HEK293 (cell line): ENCODE measurements at regions not wholly inside any gene's neighbourhood (a gene's known extent, or its start where the extent isn't known, plus 50 kb on each side); places are given as distances from the start of the nearest gene placed in this dataset.

Experiments used
- CTCF ChIP-seq: fragments of 450-650 bp; formaldehyde crosslinking; IDR thresholded peaks from 2 replicates; pipeline ENCODE4 v1.5.1; 2016; ENCODE audit warnings: missing biosample characterization, missing genetic modification characterization
- ELK4 ChIP-seq: IDR thresholded peaks from 2 replicates; pipeline ENCODE4 v1.6.1; 2011; ENCODE audit warnings: mild to moderate bottlenecking, low read depth, low read length, borderline replicate concordance
- KLF1 ChIP-seq: fragments of 450-650 bp; formaldehyde crosslinking; IDR thresholded peaks from 2 replicates; pipeline ENCODE4 v1.5.1; 2016; ENCODE audit warnings: missing biosample characterization, missing genetic modification characterization
- MYNN ChIP-seq: fragments of 450-650 bp; formaldehyde crosslinking; IDR thresholded peaks from 2 replicates; pipeline ENCODE4 v1.5.1; 2016; ENCODE audit warnings: missing biosample characterization, missing genetic modification characterization, borderline replicate concordance
- RBAK ChIP-seq: fragments of 450-650 bp; formaldehyde crosslinking; IDR thresholded peaks from 2 replicates; pipeline ENCODE4 v1.5.1; 2016; ENCODE audit warnings: missing biosample characterization, missing genetic modification characterization
- SCRT2 ChIP-seq: fragments of 450-650 bp; formaldehyde crosslinking; IDR thresholded peaks from 2 replicates; pipeline ENCODE4 v1.5.1; 2016; ENCODE audit warnings: missing biosample characterization, missing genetic modification characterization
- SP7 ChIP-seq: fragments of 450-650 bp; formaldehyde crosslinking; IDR thresholded peaks from 2 replicates; pipeline ENCODE4 v1.5.1; 2016; ENCODE audit warnings: missing biosample characterization, missing genetic modification characterization
- TCF7L2 ChIP-seq: IDR thresholded peaks from 2 replicates; pipeline ENCODE4 v1.6.1; 2011; ENCODE audit warnings: low read depth, mild to moderate bottlenecking, inconsistent platforms, low read length, moderate library complexity, borderline replicate concordance
- ZBTB48 ChIP-seq: fragments of 450-650 bp; formaldehyde crosslinking; IDR thresholded peaks from 2 replicates; pipeline ENCODE4 v1.5.1; 2016; ENCODE audit warnings: missing biosample characterization, missing genetic modification characterization
- ZIC2 ChIP-seq: fragments of 450-650 bp; formaldehyde crosslinking; IDR thresholded peaks from 2 replicates; pipeline ENCODE4 v1.5.1; 2016; ENCODE audit warnings: missing biosample characterization, missing genetic modification characterization
- ZNF121 ChIP-seq: fragments of 450-650 bp; formaldehyde crosslinking; IDR thresholded peaks from 2 replicates; pipeline ENCODE4 v1.5.1; 2016; ENCODE audit warnings: missing biosample characterization, missing genetic modification characterization
- ZNF132 ChIP-seq: fragments of 450-650 bp; formaldehyde crosslinking; IDR thresholded peaks from 2 replicates; pipeline ENCODE4 v1.5.1; 2017; ENCODE audit warnings: missing biosample characterization, missing genetic modification characterization, borderline replicate concordance
- ZNF18 ChIP-seq: fragments of 450-650 bp; formaldehyde crosslinking; IDR thresholded peaks from 2 replicates; pipeline ENCODE4 v1.5.1; 2016; ENCODE audit warnings: missing biosample characterization, missing genetic modification characterization
- ZNF202 ChIP-seq: fragments of 450-650 bp; formaldehyde crosslinking; IDR thresholded peaks from 2 replicates; pipeline ENCODE4 v1.5.1; 2016; ENCODE audit warnings: missing biosample characterization, missing genetic modification characterization, borderline replicate concordance
- ZNF37A ChIP-seq: fragments of 450-650 bp; IDR thresholded peaks from 2 replicates; pipeline ENCODE4 v1.5.1; 2018; ENCODE audit warnings: missing biosample characterization, missing genetic modification characterization
- ZNF433 ChIP-seq: fragments of 450-650 bp; formaldehyde crosslinking; IDR thresholded peaks from 2 replicates; pipeline ENCODE4 v1.5.1; 2016; ENCODE audit warnings: missing biosample characterization, missing genetic modification characterization, low read depth
- ZNF473 ChIP-seq: fragments of 450-650 bp; formaldehyde crosslinking; IDR thresholded peaks from 2 replicates; pipeline ENCODE4 v1.5.1; 2017; ENCODE audit warnings: missing biosample characterization, missing genetic modification characterization
- ZNF571 ChIP-seq: fragments of 450-650 bp; formaldehyde crosslinking; IDR thresholded peaks from 2 replicates; pipeline ENCODE4 v1.5.0; 2017; ENCODE audit warnings: missing biosample characterization, missing genetic modification characterization
- ZNF600 ChIP-seq: fragments of 450-650 bp; formaldehyde crosslinking; IDR thresholded peaks from 2 replicates; pipeline ENCODE4 v1.5.1; 2016; ENCODE audit warnings: missing biosample characterization, missing genetic modification characterization
- ZNF623 ChIP-seq: fragments of 450-650 bp; formaldehyde crosslinking; IDR thresholded peaks from 2 replicates; pipeline ENCODE4 v1.5.1; 2016; ENCODE audit warnings: missing biosample characterization, missing genetic modification characterization
- ZNF777 ChIP-seq: fragments of 450-650 bp; formaldehyde crosslinking; IDR thresholded peaks from 2 replicates; pipeline ENCODE4 v1.5.1; 2017; ENCODE audit warnings: missing biosample characterization, missing genetic modification characterization, borderline replicate concordance
- ZNF830 ChIP-seq: fragments of 450-650 bp; IDR thresholded peaks from 2 replicates; pipeline ENCODE4 v1.5.0; 2018; ENCODE audit warnings: missing biosample characterization, missing genetic modification characterization, low read depth, mild to moderate bottlenecking, moderate library complexity
- ZSCAN23 ChIP-seq: fragments of 450-650 bp; formaldehyde crosslinking; IDR thresholded peaks from 2 replicates; pipeline ENCODE4 v1.5.1; 2016; ENCODE audit warnings: missing biosample characterization, missing genetic modification characterization
- TF ChIP-seq, protein P1 (sequence below): fragments of 450-650 bp; formaldehyde crosslinking; IDR thresholded peaks from 2 replicates; pipeline ENCODE4 v1.5.1; 2017; ENCODE audit warnings: missing biosample characterization, missing genetic modification characterization
- TF ChIP-seq, protein P2 (sequence below): fragments of 450-650 bp; formaldehyde crosslinking; IDR thresholded peaks from 2 replicates; pipeline ENCODE4 v1.5.0; 2017; ENCODE audit warnings: missing biosample characterization, missing genetic modification characterization, borderline replicate concordance
- TF ChIP-seq, protein P3 (sequence below): fragments of 450-650 bp; formaldehyde crosslinking; IDR thresholded peaks from 2 replicates; pipeline ENCODE4 v1.5.1; 2016; ENCODE audit warnings: missing biosample characterization, missing genetic modification characterization

- TF ChIP-seq TCF7L2 (no peak), SP7 (tag by site-specific recombination) (peak; percentile 23; the same call in 1 of the 2 replicates), CTCF (tag by site-specific recombination) (no peak), KLF1 (tag by site-specific recombination) (no peak), ZNF433 (no peak), SCRT2 (tag by site-specific recombination) (no peak), ZNF202 (tag by site-specific recombination) (no peak), ZNF18 (tag by site-specific recombination) (peak; percentile 22; the same call in 1 of the 2 replicates), ZNF571 (tag by site-specific recombination) (no peak), ELK4 (no peak), ZNF132 (no peak), ZNF121 (tag by site-specific recombination) (no peak), ZNF777 (tag by site-specific recombination) (no peak), ZBTB48 (tag by site-specific recombination) (no peak), ZSCAN23 (tag by site-specific recombination) (no peak), ZNF623 (tag by site-specific recombination) (no peak), ZIC2 (tag by site-specific recombination) (no peak), MYNN (tag by site-specific recombination) (no peak), ZNF473 (tag by site-specific recombination) (no peak), ZNF830 (tag by site-specific recombination) (peak; percentile 12; the same call in 1 of the 2 replicates), RBAK (no peak), ZNF37A (no peak; the same call in 1 of the 2 replicates), ZNF600 (tag by site-specific recombination) (peak; percentile 78)
- TF ChIP-seq, protein P1, sequence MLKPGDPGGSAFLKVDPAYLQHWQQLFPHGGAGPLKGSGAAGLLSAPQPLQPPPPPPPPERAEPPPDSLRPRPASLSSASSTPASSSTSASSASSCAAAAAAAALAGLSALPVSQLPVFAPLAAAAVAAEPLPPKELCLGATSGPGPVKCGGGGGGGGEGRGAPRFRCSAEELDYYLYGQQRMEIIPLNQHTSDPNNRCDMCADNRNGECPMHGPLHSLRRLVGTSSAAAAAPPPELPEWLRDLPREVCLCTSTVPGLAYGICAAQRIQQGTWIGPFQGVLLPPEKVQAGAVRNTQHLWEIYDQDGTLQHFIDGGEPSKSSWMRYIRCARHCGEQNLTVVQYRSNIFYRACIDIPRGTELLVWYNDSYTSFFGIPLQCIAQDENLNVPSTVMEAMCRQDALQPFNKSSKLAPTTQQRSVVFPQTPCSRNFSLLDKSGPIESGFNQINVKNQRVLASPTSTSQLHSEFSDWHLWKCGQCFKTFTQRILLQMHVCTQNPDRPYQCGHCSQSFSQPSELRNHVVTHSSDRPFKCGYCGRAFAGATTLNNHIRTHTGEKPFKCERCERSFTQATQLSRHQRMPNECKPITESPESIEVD (tag by site-specific recombination): peak; percentile 98
- TF ChIP-seq, protein P2, sequence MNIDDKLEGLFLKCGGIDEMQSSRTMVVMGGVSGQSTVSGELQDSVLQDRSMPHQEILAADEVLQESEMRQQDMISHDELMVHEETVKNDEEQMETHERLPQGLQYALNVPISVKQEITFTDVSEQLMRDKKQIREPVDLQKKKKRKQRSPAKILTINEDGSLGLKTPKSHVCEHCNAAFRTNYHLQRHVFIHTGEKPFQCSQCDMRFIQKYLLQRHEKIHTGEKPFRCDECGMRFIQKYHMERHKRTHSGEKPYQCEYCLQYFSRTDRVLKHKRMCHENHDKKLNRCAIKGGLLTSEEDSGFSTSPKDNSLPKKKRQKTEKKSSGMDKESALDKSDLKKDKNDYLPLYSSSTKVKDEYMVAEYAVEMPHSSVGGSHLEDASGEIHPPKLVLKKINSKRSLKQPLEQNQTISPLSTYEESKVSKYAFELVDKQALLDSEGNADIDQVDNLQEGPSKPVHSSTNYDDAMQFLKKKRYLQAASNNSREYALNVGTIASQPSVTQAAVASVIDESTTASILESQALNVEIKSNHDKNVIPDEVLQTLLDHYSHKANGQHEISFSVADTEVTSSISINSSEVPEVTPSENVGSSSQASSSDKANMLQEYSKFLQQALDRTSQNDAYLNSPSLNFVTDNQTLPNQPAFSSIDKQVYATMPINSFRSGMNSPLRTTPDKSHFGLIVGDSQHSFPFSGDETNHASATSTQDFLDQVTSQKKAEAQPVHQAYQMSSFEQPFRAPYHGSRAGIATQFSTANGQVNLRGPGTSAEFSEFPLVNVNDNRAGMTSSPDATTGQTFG (tag by site-specific recombination): no peak
- TF ChIP-seq, protein P3, sequence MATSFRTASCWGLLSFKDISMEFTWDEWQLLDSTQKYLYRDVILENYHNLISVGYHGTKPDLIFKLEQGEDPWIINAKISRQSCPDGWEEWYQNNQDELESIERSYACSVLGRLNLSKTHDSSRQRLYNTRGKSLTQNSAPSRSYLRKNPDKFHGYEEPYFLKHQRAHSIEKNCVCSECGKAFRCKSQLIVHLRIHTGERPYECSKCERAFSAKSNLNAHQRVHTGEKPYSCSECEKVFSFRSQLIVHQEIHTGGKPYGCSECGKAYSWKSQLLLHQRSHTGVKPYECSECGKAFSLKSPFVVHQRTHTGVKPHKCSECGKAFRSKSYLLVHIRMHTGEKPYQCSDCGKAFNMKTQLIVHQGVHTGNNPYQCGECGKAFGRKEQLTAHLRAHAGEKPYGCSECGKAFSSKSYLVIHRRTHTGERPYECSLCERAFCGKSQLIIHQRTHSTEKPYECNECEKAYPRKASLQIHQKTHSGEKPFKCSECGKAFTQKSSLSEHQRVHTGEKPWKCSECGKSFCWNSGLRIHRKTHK (tag by site-specific recombination): no peak
Measured at GRCh38 chr5:124948062-124948753, 201.8 kb upstream of the ZNF608 start (continued).
